ENCODE measurements at regions not wholly inside any gene's neighbourhood (a gene's known extent, or its start where the extent isn't known, plus 50 kb on each side); places are given as distances from the start of the nearest gene placed in this dataset.
"Not testable (repeated sequence)": the region's sequence is repeated elsewhere in the genome, so short reads cannot be mapped to it uniquely, and the experiment has no call there.

DNA sequence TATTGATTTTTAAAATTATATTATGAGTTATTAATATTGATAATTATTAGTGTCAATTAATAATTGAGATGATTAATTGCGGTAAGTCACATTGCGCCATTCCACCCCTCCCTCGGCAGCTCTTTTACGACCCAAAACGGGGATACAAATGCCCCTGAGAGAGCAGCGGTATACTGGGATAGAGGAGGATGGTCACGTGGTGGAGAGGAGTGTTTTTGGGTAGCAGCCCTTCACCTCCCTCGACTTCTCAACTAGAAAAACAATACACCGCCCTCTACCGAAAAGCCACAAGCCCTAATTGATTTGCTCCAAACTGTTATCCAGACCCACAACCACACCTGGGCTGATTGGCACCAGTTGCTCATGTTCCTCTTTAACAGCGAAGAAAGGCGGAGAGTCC lies 71.0 kb downstream of the DAPL1 start:
- not testable (repeated sequence) for DNase-seq

DNA sequence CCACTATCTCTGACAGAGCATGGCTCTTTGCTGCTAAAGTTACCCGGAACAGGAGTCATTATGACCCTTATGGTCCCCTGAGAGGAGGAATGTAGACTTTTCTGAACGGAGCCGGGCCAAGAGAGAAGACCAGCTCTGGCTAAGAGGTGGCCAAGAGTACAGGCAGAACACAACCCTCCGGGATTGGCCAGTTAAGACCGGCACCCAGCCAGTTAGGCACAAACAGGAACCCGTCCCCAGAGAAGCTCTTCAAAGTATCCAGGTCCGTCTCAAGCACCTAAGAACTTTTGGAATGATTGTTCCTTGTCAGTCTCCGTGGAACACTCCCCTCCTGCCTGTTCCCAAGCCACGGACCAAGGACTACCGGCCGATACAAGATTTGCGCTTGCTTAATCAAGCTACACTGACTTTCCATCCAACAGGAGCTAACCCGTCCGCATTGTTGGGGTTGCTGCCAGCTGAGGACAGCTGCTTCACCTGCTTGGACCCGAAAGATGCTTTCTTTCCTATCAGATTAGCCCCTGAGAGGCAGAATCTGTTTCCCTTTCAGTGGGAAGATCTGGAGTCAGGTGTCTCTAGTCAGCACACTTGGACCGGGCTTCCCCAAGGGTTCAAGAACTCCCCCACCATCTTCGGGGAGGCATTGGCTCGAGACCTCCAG lies 72.5 kb downstream of the DAPL1 start:
- not testable (repeated sequence) for DNase-seq

DNA sequence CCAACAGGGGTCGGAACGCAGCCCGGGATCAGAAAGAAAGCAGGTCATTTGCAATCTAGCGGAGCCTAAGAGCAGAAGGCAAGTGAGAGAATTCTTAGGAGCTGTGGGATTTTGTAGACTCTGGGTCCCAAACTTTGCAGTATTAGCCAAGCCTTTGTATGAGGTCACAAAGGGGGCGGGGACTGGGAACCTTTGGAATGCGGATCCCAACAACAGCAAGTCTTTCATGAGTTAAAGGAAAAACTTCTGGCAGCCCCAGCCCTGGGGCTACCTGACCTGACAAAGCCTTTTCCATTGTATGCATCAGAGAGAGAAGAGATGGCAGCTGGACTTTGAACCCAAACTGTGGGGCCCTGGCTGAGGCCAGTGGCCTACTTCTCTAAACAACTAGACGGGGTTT lies 73.3 kb downstream of the DAPL1 start:
- DNase-seq: not testable (repeated sequence)

DNA sequence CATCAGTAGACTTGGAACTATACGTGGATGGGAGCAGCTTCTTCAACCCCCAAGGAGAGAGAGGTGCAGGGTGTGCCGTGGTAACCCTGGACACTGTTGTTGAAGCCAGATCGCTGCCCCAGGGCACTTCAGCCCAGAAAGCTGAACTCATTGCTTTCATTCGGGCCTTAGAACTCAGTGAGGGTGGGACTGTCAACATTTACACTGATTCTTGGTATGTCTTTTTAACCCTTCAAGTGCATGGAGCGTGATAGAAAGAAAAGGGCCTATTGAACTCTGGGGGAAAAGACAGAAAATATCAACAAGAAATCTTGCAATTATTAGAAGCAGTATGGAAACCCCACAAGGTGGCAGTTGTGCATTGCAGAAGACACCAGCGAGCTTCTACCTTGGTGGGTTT lies 74.0 kb downstream of the DAPL1 start:
- DNase-seq: not testable (repeated sequence)

DNA sequence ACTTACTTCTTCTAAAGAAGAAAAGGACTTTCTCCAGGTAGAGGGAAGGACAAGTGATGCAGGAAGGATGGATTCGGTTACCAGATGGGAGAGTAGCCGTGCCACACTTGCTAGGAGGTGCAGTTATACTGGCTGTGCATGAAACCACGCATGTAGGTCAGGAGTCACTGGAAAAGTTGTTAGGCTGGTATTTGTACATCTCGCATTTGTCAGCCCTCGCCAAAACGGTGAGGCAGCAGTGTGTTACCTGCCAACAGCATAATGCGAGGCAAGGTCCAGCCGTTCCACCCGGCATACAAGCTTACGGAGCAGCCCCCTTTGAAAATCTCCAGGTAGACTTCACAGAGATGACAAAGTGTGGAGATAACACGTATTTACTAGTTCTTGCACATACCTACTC lies 74.5 kb downstream of the DAPL1 start:
- not testable (repeated sequence) for DNase-seq

DNA sequence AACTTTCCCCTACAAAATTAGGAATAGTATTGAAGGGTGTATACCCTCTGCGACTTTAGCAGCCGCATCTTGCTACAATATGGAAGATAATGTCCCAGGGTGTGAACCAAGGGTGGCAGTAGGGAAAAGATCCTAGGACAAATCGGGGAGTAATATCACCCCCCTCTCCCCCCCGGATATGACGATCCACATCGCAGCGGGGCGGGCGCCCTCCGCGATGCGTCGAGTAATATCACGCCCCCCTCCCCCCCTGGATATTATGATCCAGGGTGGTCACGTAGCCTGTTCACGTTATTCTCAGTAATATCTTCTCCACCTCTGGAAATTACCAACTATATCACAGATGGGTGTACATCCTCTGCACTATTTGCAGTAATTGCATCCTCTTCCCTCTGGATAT lies 82.9 kb downstream of the DAPL1 start:
- DNase-seq: no peak

DNA sequence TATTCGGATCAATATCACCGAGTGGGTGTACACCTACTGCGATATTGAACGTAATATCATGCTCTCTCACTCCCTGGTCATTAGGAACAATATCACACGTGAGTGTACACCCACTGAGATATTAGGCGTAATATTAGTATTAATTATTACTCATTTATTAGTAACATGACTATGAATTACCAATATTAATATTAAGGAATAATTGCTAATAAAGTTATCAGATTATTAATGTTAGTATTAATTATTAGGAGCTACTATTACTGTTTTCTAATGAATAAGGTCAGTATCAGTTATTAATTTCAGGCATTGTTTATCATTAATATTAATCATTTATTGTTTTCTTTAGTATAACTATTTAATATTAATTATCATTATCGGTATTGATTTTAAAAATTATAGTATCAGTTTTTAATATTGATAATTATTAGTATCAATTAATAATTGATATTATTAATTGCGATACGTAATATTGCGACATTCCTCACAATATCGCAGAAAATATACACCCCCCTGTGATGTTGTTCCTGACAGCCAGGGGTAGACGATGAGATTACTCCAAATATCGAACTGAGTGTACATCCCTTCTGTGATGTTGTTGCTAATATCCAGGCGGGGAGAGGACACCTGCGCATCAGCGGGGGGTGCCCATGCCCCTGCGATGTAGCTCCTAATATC lies 84.2 kb downstream of the DAPL1 start:
- no peak for DNase-seq

DNA sequence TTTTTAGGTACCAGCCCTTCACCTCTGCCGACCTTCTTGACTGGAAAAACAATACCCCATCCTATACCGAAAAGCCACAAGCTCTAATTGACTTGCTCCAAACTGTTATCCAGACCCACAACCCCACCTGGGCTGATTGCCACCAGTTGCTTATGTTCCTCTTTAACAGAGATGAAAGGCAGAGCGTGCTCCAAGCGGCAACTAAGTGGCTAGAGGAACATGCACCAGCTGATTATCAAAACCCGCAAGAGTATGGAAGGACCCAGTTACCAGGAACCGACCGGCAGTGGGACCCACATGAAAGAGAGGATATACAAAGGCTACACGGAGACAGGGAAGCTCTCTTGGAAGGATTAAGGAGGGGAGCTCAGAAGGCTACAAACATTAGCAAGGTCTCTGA lies 86.1 kb upstream of the TANC1 start:
- DNase-seq: no peak

DNA sequence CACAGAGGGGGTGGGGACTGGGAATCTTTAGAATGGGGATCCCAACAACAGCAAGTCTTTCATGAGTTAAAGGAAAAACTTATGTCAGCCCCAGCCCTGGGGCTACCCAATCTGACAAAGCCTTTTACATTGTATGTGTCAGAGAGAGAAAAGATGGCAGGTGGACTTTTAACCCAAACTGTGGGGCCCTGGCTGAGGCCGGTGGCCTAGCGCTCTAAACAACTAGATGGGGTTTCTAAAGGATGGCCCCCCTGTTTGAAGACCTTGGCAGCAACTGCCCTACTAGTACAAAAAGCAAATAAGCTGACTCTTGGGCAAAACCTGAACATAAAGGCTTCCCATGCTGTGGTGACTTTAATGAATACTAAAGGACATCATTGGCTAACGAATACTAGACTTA lies 83.9 kb upstream of the TANC1 start:
- not testable (repeated sequence) for DNase-seq

DNA sequence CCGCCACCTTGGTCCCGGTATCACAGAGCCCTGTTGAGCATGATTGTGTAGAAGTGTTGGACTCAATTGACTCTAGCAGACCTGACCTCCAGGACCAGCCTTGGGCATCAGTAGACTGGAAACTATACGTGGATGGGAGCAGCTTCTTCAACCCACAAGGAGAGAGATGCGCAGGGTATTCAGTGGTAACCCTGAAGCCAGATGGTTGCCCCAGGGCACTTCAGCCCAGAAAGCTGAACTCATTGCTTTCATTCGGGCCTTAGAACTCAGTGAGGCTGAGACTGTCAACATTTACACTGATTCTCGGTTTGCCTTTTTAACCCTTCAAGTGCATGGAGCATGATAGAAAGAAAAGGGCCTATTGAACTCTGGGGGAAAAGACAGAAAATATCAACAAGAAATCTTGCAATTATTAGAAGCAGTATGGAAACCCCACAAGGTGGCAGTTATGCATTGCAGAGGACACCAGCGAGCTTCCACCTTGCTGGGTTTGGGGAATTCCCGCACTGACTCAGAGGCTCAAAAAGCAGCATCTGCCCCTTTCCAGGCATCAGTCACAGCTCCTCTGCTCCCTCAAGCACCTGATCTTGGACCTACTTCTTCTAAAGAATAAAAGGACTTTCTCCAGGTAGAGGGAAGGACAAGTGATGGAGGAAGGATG lies 83.3 kb upstream of the TANC1 start:
- DNase-seq: peak; percentile 38

DNA sequence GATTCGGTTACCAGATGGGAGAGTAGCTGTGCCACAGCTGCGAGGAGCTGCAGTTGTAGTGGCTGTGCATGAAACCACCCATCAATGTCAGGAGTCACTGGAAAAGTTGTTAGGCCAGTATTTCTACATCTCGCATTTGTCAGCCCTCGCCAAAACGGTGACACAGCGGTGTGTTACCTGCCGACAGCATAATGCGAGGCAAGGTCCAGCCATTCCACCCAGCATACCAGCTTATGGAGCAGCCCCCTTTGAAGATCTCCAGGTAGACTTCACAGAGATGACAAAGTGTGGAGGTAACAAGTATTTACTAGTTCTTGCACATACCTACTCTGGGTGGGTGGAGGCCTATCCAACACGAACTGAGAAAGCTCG lies 82.8 kb upstream of the TANC1 start:
- not testable (repeated sequence) for DNase-seq

DNA sequence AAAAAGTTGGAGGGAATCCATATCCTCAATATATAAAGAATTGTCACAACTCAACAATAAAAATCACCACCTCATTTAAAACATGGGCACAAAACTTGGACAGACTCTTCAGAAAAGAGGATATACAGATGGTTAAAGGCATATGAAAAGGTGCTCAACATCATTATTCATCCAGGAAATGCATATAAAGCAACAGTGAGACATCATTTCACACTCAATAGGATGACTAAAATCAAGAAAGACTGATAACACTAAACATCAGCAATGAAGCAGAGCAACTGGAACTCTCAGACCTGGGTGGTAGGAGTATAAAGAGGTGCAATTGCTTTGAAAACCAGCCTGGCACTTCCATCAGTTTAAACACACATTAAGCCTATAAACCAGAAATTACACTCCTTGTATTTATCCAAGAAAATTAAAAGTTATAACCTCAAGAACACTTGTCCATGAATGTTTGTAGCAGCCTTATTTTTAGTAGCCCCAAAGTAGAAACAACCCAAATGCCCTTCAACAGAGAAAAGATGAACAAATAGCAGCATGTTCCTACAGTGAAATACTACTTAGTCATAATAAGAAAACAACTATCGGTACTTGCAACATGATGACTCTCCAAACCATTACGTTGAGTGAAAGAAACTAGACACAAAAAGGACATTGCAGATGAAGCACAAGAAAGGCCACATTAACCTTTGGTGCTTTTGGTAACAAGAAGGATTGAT lies 79.1 kb upstream of the TANC1 start:
- DNase-seq: no peak

DNA sequence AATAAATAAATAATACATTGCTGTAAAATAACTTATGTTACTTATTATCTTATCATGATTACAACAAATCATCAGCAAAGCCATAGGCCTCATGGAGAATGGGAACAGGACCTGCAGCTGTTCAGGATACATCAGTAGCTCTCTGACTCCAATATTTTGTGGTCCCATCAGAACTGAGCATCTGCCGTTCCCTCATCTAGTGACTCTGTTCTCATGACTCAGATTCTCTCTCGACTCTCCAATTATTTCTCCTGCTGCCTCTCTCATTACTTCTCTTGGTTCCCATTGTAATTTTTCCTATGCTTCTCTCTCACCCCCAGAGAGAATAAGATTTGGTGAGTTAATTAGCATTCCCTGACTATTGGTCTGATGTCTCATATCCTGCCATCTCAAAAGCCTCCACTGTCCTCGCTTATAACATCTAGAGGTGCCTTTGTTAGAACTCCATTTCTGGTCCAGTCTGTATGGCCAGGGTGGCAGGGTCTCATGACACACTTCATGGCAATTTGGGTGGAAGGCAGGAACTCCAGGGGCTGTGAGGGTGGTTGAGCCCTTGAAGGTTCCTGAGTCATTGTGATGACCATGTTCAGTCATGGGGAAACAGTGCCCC lies 78.0 kb upstream of the TANC1 start:
- no peak for DNase-seq

DNA sequence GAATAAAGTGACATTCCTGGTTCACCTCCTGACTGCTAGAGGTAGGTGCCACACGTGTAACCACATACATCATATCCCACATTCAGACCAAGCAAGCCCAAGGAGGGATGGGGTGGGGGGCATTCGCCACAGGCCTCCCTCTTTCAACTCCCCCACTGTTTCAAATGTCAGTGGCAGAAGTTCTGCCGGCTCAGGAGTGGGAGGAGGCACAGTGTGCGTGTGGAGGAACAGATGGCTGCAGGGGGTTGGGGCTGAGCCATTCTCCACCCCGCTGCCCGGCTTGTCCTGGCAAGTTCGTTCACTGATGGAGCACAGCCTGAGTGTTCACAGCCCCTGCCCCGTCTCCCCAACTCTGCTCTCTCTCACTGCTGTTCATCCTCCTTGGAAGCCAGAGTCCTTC lies 75.4 kb upstream of the TANC1 start:
- DNase-seq: no peak

DNA sequence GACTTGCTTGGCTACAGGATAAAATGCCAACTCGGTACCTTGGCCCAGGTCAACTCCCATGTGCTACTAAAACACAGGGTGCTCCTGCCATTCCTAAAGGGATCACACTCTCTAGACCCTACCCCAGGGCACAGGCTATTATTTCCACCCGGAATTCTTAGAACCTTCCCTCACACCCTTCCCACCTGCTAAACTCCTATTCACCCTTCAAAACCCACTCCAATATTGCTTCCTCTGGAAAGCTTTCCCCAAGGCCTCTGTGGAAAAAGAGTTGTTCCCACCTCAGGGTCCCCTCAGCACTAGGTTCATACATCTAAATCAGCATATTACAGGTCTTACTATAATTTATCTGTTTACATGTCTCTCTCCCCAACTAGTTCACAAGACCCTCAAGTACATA lies 75.0 kb upstream of the TANC1 start:
- no peak for DNase-seq

DNA sequence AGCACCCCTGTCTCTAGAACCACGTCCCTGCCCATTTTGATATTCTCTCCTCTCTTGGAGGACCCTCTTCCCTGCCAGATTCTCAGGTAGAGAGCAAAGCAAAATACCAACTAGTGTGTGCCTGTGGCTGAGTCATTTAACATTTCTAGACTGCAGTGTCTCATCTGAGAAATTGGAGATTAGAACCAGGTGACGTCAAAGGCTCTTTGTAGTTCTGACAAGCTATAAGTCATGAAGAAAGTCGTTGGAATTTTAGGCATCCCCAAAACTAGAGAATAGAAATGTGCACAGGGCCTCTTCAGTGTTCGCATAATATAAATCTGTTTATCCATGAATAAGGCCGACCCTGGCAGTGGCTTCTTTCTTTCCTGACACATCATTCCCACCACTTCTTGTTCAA lies 74.4 kb upstream of the TANC1 start:
- DNase-seq: no peak

DNA sequence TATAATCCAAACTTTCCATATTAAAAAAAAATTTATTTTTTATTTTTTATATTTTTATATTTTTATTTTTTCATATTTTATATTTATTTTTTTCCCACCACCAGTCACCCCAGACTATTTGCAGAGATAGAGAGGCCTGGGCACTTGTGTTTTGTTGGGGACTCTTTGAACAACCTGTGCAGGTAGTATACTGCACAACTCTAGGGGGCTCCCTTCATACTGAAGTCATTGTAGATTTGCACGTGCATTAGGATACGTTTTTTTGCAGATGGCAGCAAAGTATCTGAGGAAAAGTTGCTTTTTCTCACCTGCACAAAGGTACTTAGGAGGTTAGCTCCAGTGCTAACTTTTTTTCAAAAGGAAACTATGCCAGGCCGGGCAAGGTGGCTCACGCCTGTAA lies 73.9 kb upstream of the TANC1 start:
- no peak for DNase-seq

DNA sequence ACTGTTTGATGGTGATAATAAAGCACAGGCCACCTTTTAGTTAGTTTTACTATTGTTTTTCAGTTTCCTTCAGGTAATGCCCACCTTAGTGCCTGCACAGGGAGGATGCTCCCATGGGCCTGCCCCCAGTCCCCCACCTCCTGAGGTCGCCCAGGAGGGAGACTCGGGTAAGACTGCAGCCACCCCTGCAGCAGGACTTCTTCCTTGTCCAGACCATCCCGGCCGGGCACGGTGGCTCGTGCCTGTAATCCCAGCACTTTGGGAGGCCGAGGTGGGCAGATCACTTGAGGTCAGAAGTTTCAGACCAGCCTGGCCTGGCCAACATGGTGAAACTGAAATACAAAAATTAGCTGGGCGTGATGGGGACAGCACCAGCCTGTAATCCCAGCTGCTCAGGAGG lies 68.1 kb upstream of the TANC1 start:
- no peak for DNase-seq

DNA sequence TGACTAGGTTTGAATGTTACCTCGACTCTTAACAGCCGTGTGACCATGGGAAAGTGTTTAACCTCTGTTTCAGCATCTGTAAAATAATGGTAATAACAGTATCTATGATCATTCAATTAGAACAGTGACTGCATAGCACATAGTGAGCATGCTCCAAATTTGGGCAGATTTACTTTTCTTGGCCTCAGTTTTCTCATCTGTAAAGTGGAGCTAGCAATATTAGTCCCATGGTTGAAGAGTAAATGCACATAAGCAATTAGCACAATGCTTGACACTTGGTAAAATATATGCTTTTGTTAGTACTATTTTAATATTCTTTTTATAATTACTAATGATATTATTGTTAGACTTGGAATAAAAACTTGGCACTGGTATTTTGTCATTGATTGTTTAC lies 66.4 kb upstream of the TANC1 start:
- DNase-seq: no peak

DNA sequence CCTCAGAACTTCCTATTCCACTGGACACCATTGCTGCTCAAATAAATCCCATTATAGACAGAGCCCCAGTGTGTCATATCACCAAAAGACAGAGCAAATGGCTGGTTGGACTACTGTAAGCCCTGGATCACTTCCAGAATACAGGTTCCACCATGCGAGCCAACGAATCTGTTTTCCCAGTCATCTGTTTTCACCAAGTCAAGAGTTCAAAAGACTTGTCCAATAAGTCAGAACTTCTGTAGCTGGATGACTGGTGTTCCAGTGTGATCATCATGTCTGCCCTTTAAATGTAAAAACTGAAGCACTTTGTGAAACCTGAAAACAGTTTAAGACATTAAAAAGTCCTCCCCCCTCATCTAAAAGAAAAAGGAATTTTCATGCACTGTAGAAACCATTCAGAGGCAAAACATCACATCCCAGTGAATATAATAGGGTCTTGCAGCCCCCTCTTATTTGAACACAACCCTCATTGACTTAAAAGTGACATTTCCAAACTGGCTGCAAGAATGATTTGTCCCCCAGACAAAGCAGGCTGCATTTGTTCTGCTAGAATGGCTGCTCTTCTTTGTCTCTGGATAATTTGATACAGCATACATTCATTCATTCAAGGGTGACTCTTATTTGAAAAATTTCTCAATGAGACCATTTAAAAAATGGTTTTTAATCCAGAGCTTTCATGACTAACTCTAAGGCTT lies 64.6 kb upstream of the TANC1 start:
- no peak for DNase-seq

DNA sequence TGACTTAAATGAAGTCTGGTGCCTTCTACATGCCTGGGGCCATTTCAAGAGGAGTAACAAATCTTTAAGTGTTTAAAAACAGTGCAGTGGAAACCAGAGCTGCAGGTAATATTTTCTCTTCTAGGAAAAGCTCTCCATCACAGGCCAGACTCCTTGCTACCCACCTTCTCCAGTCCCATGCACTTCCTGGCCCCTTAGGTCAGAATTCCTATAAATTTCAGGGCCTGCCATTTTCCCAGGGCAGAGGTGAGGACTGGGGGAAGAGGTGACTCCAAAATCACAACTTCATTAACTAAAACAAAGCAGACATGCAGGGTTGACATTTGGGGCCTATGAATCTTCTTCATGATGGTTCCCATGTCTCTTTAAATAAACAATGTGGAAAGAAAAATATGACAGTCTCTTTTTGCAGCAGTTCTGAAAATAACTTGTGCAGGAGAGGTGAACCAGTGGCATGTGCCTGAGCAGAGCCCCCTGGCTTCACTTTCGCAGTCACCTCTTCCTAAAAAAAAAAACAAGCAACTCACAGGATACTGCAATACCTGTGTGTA lies 63.7 kb upstream of the TANC1 start:
- no peak for DNase-seq

DNA sequence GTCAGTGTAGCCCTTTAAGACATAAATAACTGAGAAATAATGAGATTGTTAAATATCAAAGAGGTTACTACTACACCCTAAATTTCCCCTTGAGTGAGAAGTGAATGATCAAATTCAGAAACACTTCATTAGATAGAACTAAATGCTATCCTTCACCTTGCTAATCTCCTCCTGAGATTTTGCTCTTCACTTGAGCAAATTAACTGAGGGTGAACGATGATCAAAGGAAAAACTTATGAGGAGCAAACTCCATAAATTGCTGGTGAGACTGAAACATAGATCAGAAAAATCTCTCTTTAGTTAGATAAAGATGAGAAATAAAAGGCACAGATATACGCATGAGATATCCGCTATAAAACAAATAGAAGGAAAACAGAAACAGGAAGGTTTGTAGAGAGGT lies 63.1 kb upstream of the TANC1 start:
- DNase-seq: no peak

Data from stimulated activated CD4-positive, alpha-beta T cell treated with anti-CD3 and anti-CD28 coated beads, Interleukin-4, amount 100 ng/mL, for 1 hour (primary cell).